Fibroblast of lung (primary cell): ENCODE measurements at regions not wholly inside any gene's neighbourhood (a gene's known extent, or its start where the extent isn't known, plus 50 kb on each side); places are given as distances from the start of the nearest gene placed in this dataset.

ENCODE experiments used
- DNase-seq, 2 donors: peaks; one replicate each; pipeline versions ENCODE4 v3.0.0 to v3.0.0-alpha.2; 2010; ENCODE audit warnings: low read depth in 2 of 2
- H2AFZ ChIP-seq: 2 replicates; pipeline ENCODE4 v1.5.1; 2012; ENCODE audit warnings: low read length, control low read depth, inconsistent platforms
- H3K27ac ChIP-seq: 2 replicates; pipeline ENCODE4 v1.5.1; 2011; ENCODE audit warnings: low read length, control low read depth; ENCODE audit not compliant: insufficient read depth
- H3K27me3 ChIP-seq: 2 replicates; pipeline ENCODE4 v1.5.1; 2011; ENCODE audit warnings: mild to moderate bottlenecking, low read length; ENCODE audit not compliant: control insufficient read depth, insufficient read depth
- H3K36me3 ChIP-seq: 2 replicates; pipeline ENCODE4 v1.5.1; 2011; ENCODE audit warnings: low read length; ENCODE audit not compliant: control insufficient read depth, insufficient read depth
- H3K4me1 ChIP-seq: 2 replicates; pipeline ENCODE4 v1.5.1; 2011; ENCODE audit warnings: low read length; ENCODE audit not compliant: control insufficient read depth, insufficient read depth; ENCODE audit errors: extremely low read depth
- H3K4me2 ChIP-seq: 2 replicates; pipeline ENCODE4 v1.5.1; 2011; ENCODE audit warnings: low read length, control low read depth; ENCODE audit not compliant: insufficient read depth; ENCODE audit errors: extremely low read depth
- H3K4me3 ChIP-seq, 4 experiments: fragments of 200-600 bp in 1 of 4; sonication (generic) in 1 of 4; replicated peaks in 1 of 4; 2 replicates each; pipeline ENCODE4 v1.5.1; 2011 to 2016; ENCODE audit warnings: low read length in 4 of 4, low read depth in 3 of 4, mild to moderate bottlenecking in 3 of 4, control low read depth in 2 of 4, inconsistent platforms in 1 of 4, mixed read lengths in 1 of 4; ENCODE audit not compliant: insufficient read depth in 1 of 4; ENCODE audit errors: control extremely low read depth in 1 of 4
- H3K79me2 ChIP-seq: 2 replicates; pipeline ENCODE4 v1.5.1; 2012; ENCODE audit warnings: mild to moderate bottlenecking, low read length, inconsistent platforms; ENCODE audit not compliant: control insufficient read depth, insufficient read depth
- H3K9ac ChIP-seq: 2 replicates; pipeline ENCODE4 v1.5.1; 2011; ENCODE audit warnings: mild to moderate bottlenecking, low read length, control low read depth; ENCODE audit not compliant: insufficient read depth
- H3K9me3 ChIP-seq: 2 replicates; pipeline ENCODE4 v1.5.1; 2012; ENCODE audit warnings: low read depth, low read length; ENCODE audit not compliant: control insufficient read depth, insufficient read depth
- H4K20me1 ChIP-seq: 2 replicates; pipeline ENCODE4 v1.5.1; 2011; ENCODE audit warnings: low read length; ENCODE audit not compliant: control insufficient read depth, insufficient read depth; ENCODE audit errors: extremely low read depth
- CTCF ChIP-seq, 2 donors: IDR thresholded peaks in 1 of 2; conservative IDR thresholded peaks in 1 of 2; 1 replicate in 1 of 2; 2 replicates in 1 of 2; pipeline ENCODE4 v1.5.1; 2011 to 2012; ENCODE audit warnings: low read length in 2 of 2, control low read depth in 1 of 2, inconsistent platforms in 1 of 2, low read depth in 1 of 2, mild to moderate bottlenecking in 1 of 2
- EZH2 ChIP-seq: IDR thresholded peaks from 2 replicates; pipeline ENCODE4 v1.5.1; 2012; ENCODE audit warnings: low read length, control low read depth, mild to moderate bottlenecking; ENCODE audit errors: missing control alignments

GRCh38 chr11:80694385-80694784 is 1253.6 kb upstream of the TENM4 start:
- H3K9ac ChIP-seq, result no peak overlapping the region
- no peak overlapping the region for H3K4me2 ChIP-seq
- H3K79me2 ChIP-seq, result no peaks in the 10 kb centered on the region
- H3K36me3 ChIP-seq, result no peaks in the 10 kb centered on the region
- H3K4me1 ChIP-seq, result no peaks in the 10 kb centered on the region
- H2AFZ ChIP-seq, result no peak overlapping the region
- H4K20me1 ChIP-seq, result no peaks in the 10 kb centered on the region
- no peaks in the 10 kb centered on the region for H3K27me3 ChIP-seq
- H3K4me3 ChIP-seq, result no peak overlapping the region
- DNase-seq, result no peak
- no peak overlapping the region for H3K27ac ChIP-seq
- no peaks in the 10 kb centered on the region for H3K9me3 ChIP-seq
- TF ChIP-seq EZH2 (no peak), CTCF (conservative IDR thresholded peaks at IDR 0.05 in 1 of 2, IDR thresholded peaks at IDR 0.05 in 1 of 2; ENCODE audit: low read depth in 1 of 2, low read length in 2 of 2) (no peak)

- Histone ChIP-seq H3K4me1 (no peaks in the 10 kb centered on the region), H3K4me2 (no peak overlapping the region), H3K9me3 (no peaks in the 10 kb centered on the region), H3K36me3 (no peaks in the 10 kb centered on the region), H3K4me3 (no peak overlapping the region), H3K9ac (no peak overlapping the region), H3K79me2 (no peaks in the 10 kb centered on the region), H3K27ac (no peak overlapping the region), H4K20me1 (no peaks in the 10 kb centered on the region), H2AFZ (no peak overlapping the region), H3K27me3 (no peaks in the 10 kb centered on the region)
- TF ChIP-seq EZH2 (no peak), CTCF (conservative IDR thresholded peaks at IDR 0.05 in 1 of 2, IDR thresholded peaks at IDR 0.05 in 1 of 2; ENCODE audit: low read depth in 1 of 2, low read length in 2 of 2) (no peak)
- no peak for DNase-seq
These were observed 1247.1 kb upstream of the TENM4 start for GRCh38 chr11:80687941-80688340.

- Histone ChIP-seq H3K79me2 (no peaks in the 10 kb centered on the region), H2AFZ (no peak overlapping the region), H3K4me3 (no peak overlapping the region), H4K20me1 (no peaks in the 10 kb centered on the region), H3K9ac (no peak overlapping the region), H3K36me3 (no peaks in the 10 kb centered on the region), H3K4me1 (no peaks in the 10 kb centered on the region), H3K9me3 (no peaks in the 10 kb centered on the region), H3K4me2 (no peak overlapping the region), H3K27me3 (no peaks in the 10 kb centered on the region), H3K27ac (no peak overlapping the region)
- TF ChIP-seq EZH2, result no peak
- TF ChIP-seq CTCF (conservative IDR thresholded peaks at IDR 0.05 in 1 of 2, IDR thresholded peaks at IDR 0.05 in 1 of 2; ENCODE audit: low read depth in 1 of 2, low read length in 2 of 2), result no peak
- DNase-seq, result no peak
These were observed 1246.1 kb upstream of the TENM4 start for GRCh38 chr11:80686889-80687288.
